Choroid plexus epithelial cell (primary cell): ENCODE measurements at regions not wholly inside any gene's neighbourhood (a gene's known extent, or its start where the extent isn't known, plus 50 kb on each side); places are given as distances from the start of the nearest gene placed in this dataset.

Experiments
- DNase-seq: peaks from one replicate; pipeline ENCODE4 v3.0.0-alpha.2; 2010; ENCODE audit warnings: low read depth
- H3K4me3 ChIP-seq: 2 replicates; pipeline ENCODE4 v1.5.1; 2011; ENCODE audit warnings: low read depth, mild to moderate bottlenecking, control low read depth, low read length, moderate library complexity
- TF ChIP-seq, protein P1 (sequence below): conservative IDR thresholded peaks from 2 replicates; pipeline ENCODE4 v1.5.1; 2011; ENCODE audit warnings: low read depth, mild to moderate bottlenecking, control low read depth, inconsistent platforms, low read length, moderate library complexity

DNA sequence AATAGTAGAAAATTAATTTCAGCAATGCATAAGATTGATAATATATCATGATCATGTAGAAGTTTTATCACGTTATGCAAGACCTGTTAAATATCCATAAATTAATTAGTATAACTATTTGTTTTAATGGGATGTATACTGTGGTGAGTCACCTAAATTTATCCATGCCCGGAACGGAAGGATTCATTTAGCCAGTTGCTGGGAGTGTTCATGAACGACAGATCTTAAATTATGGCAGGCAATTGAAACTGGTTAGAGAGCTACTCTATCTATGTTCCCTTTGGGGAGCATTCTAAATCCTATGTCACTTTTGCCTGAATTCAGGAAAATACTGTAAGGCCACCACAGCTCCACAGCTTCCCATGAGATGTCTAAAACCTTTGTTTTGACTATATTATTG lies 1950.5 kb upstream of the AGA start:
- TF ChIP-seq, protein P1, sequence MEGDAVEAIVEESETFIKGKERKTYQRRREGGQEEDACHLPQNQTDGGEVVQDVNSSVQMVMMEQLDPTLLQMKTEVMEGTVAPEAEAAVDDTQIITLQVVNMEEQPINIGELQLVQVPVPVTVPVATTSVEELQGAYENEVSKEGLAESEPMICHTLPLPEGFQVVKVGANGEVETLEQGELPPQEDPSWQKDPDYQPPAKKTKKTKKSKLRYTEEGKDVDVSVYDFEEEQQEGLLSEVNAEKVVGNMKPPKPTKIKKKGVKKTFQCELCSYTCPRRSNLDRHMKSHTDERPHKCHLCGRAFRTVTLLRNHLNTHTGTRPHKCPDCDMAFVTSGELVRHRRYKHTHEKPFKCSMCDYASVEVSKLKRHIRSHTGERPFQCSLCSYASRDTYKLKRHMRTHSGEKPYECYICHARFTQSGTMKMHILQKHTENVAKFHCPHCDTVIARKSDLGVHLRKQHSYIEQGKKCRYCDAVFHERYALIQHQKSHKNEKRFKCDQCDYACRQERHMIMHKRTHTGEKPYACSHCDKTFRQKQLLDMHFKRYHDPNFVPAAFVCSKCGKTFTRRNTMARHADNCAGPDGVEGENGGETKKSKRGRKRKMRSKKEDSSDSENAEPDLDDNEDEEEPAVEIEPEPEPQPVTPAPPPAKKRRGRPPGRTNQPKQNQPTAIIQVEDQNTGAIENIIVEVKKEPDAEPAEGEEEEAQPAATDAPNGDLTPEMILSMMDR = no peak
- no peak overlapping the region for H3K4me3 ChIP-seq
- no peak for DNase-seq

DNA sequence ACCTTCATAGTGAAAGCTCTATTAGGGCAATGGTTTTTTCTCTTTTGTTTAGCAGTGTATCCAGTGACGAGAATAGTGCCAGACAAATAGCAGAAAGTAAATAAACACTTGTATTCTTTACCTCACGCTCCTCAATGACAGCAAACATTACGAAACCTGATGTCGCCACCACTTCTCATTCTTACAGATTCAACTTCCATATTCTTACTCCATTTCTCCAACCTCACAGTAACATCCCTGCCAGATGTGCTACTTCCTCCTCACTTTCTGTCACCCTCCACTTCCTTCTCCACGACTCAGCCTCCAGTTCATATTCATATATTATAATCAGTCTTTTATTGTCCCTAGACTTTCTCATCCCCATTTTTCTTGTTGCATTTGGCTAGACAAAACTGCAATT lies 1956.2 kb upstream of the AGA start:
- H3K4me3 ChIP-seq = no peak overlapping the region
- TF ChIP-seq, protein P1 = no peak
- no peak for DNase-seq

DNA sequence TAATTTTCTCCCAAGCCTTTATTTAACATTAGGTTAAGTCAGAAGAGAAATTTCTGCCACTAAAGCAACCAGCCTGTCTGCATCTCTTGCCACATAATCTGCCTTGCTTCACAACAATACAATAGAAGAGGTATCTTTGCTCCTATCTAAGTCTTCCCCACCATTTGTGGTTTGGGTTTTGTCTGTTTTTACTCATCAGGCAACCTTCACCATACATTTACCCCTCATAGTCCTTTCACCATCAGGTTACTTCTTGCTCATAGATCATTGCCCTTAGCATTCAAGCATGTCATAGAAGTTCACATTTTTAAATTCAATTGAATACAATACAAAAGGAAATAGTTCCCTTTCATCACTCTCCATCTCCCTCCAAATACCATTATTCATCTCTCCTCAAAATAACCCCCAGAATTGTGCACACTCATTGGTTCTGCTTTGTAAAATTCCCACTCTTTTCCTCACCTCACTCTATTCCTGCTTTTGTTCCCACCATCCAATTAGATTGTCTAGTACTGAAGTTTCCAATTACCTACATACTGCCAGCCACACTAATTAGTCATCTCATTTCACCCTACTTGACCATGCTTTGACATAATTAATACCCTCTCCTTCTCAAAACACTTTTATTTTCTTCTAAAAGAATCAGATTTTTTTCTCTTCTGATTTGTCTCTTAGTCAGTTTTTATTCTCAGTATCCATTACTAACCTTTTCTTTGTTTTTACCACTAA lies 1957.0 kb upstream of the AGA start:
- DNase-seq = no peak
- no peak overlapping the region for H3K4me3 ChIP-seq
- TF ChIP-seq, protein P1 = no peak

DNA sequence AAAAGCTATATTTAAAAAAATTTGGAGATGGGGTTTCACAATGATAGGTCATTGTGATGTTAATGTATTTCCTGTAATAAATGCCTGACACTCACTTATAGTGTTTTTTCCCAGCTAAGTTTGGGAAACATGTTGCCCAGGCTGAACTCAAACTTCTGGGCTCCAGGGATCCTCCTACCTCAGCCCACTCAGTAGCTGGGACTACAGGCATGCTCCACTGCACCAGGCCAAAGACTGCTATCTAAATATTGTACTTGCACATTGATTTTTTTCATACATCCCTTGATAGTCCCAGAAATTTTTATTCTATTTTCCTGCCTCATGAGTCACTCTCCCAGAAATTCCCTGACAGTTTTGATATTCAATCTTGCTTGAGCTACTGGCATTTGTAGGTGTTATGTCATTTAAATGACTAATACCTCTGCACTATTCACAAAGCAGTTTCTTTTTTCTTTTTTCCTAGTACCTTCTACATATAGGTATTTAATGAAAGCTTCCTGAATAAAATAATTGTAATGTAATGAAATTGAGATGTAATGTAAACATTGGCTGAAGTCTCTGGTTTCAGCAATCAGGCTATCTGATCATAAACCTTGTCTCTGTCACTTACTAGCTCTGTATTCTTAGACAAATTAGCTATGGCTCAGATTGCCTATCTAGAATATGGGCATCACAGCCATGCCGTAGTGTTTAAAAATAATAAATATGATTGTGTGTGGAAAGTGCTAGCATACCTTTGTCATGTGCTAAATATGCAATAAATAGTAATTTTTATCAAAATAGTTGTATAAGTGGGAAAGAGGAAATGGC lies 1973.0 kb upstream of the AGA start:
- TF ChIP-seq, protein P1 = no peak
- no peak overlapping the region for H3K4me3 ChIP-seq
- DNase-seq = no peak

DNA sequence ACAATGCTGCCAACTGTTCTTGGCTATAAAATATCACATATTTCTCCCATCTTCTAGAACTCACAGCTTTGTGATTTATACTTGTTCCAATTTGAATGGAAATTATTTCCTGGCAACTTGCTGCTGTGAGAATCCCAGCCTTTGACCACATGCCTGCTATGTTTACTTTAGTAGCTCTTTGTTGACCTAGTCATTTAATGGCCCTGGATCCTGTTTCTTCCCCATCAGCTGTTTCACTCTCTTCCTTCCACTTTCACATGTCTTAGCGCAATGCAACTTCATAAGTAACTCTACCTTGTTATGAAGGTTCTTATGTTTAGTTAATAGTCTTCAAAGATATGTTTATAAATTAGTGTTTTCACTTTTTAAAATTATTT lies 1973.6 kb upstream of the AGA start:
- DNase-seq = no peak
- TF ChIP-seq, protein P1 = no peak
- no peak overlapping the region for H3K4me3 ChIP-seq

DNA sequence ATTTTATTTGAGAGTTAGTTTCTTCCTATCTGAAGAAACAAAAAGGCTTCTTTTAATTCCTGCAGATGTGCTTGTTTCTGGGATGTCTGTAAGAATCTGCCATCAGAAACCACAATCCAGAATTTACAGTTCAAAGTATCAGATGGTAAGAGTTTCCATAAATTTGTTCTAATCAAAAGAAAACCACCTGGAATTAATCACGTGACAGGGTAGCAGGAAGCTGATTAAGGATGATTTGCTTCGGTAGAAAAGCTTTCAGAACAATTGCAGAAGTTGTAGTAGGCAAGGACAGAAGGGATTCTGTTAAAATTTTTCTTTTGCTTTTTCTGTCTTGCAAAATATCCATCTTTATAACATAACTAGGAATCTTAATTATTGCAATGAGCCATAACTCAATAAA lies 1975.1 kb upstream of the AGA start:
- no peak overlapping the region for H3K4me3 ChIP-seq
- DNase-seq = no peak
- TF ChIP-seq, protein P1 = no peak
